Stimulated activated CD4-positive, alpha-beta T cell treated with anti-CD3 and anti-CD28 coated beads, Interleukin-2, amount 100 ng/mL, for 24 hours (primary cell): ENCODE measurements at regions not wholly inside any gene's neighbourhood (a gene's known extent, or its start where the extent isn't known, plus 50 kb on each side); places are given as distances from the start of the nearest gene placed in this dataset.

Experiments
- DNase-seq, 2 donors: peaks; one replicate each; pipeline ENCODE4 v3.0.0-alpha.2; 2020

- no peak for DNase-seq
Observed at GRCh38 chr11:27187848-27188621, 147.4 kb downstream of the BBOX1 start.

DNA sequence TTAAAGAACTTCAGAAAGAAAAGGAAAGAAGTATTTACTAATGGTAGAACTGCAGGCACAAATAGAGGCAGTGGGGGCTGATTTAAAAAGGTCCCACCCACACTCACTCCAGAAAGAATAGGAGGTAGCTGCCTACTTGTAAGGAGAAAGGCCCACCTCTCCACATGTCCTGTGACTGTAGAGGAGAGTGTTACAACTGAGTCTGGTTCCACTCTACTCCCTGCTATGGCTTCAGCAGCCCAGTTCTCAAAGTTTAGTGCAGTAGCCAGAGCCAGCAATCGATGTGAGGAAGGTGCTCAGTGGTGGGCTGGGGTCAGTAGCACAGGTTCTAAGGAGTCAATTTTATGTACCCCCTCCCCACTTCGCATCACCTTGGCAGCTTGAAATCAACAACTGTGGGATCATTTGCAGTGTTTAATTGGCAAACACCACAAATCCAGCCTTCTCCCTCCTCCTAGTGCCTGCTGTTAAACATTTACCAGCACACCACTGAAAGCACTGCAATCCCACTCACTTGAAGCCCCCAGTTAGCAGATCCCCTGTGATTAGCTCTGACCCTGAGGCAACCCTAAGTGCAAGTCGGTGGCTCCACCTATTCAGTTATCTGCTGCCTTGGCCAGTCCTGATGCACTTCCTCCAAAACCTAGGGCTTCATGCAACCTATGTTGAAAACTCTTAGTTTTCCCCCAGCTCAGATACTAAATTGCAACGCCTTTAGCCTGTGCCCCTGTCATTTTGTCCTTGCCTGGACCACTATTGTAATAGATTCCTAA lies 146.6 kb downstream of the BBOX1 start:
- DNase-seq, result no peak

GRCh38 chr11:27186580-27186979 lies 146.0 kb downstream of the BBOX1 start:
- DNase-seq, result no peak

GRCh38 chr11:27184458-27185312 lies 144.1 kb downstream of the BBOX1 start:
- DNase-seq, result no peak

DNA sequence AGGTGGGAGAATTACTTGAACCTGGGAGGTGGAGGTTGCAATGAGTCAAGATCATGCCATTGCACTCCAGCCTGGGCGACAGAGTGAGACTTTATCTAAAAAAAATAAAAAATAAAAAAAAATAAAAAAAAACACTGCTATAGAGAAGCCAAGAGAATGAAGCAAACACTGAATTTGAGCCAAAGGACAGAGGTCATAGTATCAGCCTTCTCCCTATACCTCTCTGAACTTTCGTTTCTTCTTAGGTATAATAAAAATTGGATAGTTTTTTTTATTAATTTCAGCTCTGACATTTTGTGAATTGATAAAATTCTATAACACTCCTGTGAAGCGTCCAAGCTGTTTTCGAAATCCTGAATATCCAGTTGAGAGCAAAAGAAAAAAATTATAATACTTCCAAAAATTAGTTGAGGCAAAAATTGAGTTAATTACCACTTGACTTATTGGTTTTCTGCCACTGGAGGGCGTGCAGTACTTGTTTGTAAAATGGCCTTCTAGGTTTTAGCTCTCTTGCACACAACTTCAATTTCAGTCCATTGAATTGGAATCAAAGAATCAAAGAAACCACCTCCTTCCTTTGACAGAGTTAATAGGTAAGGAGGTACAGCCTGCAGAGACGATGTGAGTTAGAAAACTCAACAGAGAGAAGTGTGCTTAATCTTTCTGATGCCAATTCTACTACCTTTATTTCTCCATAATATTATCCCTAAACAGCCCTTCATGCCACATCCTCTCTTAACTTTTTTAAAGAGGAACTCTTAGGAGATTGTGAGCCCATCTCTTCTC lies 143.2 kb downstream of the BBOX1 start:
- DNase-seq, result peak; percentile 40 to 42

- DNase-seq, result no peak
Observed at GRCh38 chr11:27179334-27179733, 138.7 kb downstream of the BBOX1 start.

- DNase-seq, result no peak
Observed at GRCh38 chr11:27178859-27179258, 138.2 kb downstream of the BBOX1 start.
